ENCODE measurements at regions not wholly inside any gene's neighbourhood (a gene's known extent, or its start where the extent isn't known, plus 50 kb on each side); places are given as distances from the start of the nearest gene placed in this dataset.

GRCh38 chr10:10647331-10647730, 370.3 kb upstream of the CELF2 start:
- H3K9ac ChIP-seq (ENCODE audit: low read length): no peak overlapping the region
- H3K9me3 ChIP-seq (ENCODE audit: low read length): no peaks in the 10 kb centered on the region
- H3K36me3 ChIP-seq (ENCODE audit: insufficient read depth, low read length): no peaks in the 10 kb centered on the region
- no peaks in the 10 kb centered on the region for H3K4me1 ChIP-seq (ENCODE audit: insufficient read depth, low read length, severe bottlenecking)
- no peak for TF ChIP-seq CTCF (IDR thresholded peaks at IDR 0.05; ENCODE audit: low read length)
- TF ChIP-seq EZH2 (IDR thresholded peaks at IDR 0.05; ENCODE audit: borderline replicate concordance, low read length): no peak
- no peaks in the 10 kb centered on the region for H3K79me2 ChIP-seq (ENCODE audit: insufficient read depth, low read length)
- H4K20me1 ChIP-seq (ENCODE audit: insufficient read depth, low read length): no peaks in the 10 kb centered on the region
- H3F3A ChIP-seq (ENCODE audit: insufficient read depth, low read length): no peaks in the 10 kb centered on the region
- H2AFZ ChIP-seq (ENCODE audit: low read length): no peak overlapping the region
- no peak overlapping the region for H3K27ac ChIP-seq (ENCODE audit: low read depth, low read length, poor library complexity, severe bottlenecking)
- no peaks in the 10 kb centered on the region for H3K27me3 ChIP-seq (ENCODE audit: insufficient read depth, low read length)
- no peak overlapping the region for H3K4me3 ChIP-seq (ENCODE audit: low read depth, low read length, poor library complexity, severe bottlenecking)
- no peak overlapping the region for H3K4me2 ChIP-seq (ENCODE audit: low read length)
- no peaks in the 10 kb centered on the region for H3K9me2 ChIP-seq (ENCODE audit: low read depth, low read length)

- Histone ChIP-seq H3K36me3 (ENCODE audit: insufficient read depth, low read length) (no peaks in the 10 kb centered on the region), H3K4me1 (ENCODE audit: insufficient read depth, low read length, severe bottlenecking) (no peaks in the 10 kb centered on the region), H4K20me1 (ENCODE audit: insufficient read depth, low read length) (no peaks in the 10 kb centered on the region), H3K9ac (ENCODE audit: low read length) (no peak overlapping the region), H3K79me2 (ENCODE audit: insufficient read depth, low read length) (no peaks in the 10 kb centered on the region), H3K9me2 (ENCODE audit: low read depth, low read length) (no peaks in the 10 kb centered on the region), H3K27me3 (ENCODE audit: insufficient read depth, low read length) (no peaks in the 10 kb centered on the region), H3K27ac (ENCODE audit: low read depth, low read length, poor library complexity, severe bottlenecking) (no peak overlapping the region), H3K4me2 (ENCODE audit: low read length) (no peak overlapping the region), H3F3A (ENCODE audit: insufficient read depth, low read length) (no peaks in the 10 kb centered on the region), H3K9me3 (ENCODE audit: low read length) (no peaks in the 10 kb centered on the region), H3K4me3 (ENCODE audit: low read depth, low read length, poor library complexity, severe bottlenecking) (no peak overlapping the region), H2AFZ (ENCODE audit: low read length) (no peak overlapping the region)
- TF ChIP-seq CTCF (IDR thresholded peaks at IDR 0.05; ENCODE audit: low read length): no peak
- no peak for TF ChIP-seq EZH2 (IDR thresholded peaks at IDR 0.05; ENCODE audit: borderline replicate concordance, low read length)
These were observed 360.4 kb upstream of the CELF2 start for GRCh38 chr10:10657139-10657760.

GRCh38 chr10:10658172-10658785, 359.4 kb upstream of the CELF2 start:
- H3K79me2 ChIP-seq (ENCODE audit: insufficient read depth, low read length): no peaks in the 10 kb centered on the region
- no peak overlapping the region for H2AFZ ChIP-seq (ENCODE audit: low read length)
- no peaks in the 10 kb centered on the region for H3K9me2 ChIP-seq (ENCODE audit: low read depth, low read length)
- H3F3A ChIP-seq (ENCODE audit: insufficient read depth, low read length): no peaks in the 10 kb centered on the region
- no peaks in the 10 kb centered on the region for H3K4me1 ChIP-seq (ENCODE audit: insufficient read depth, low read length, severe bottlenecking)
- no peaks in the 10 kb centered on the region for H4K20me1 ChIP-seq (ENCODE audit: insufficient read depth, low read length)
- no peak overlapping the region for H3K4me2 ChIP-seq (ENCODE audit: low read length)
- H3K27me3 ChIP-seq (ENCODE audit: insufficient read depth, low read length): no peaks in the 10 kb centered on the region
- no peak overlapping the region for H3K9ac ChIP-seq (ENCODE audit: low read length)
- H3K27ac ChIP-seq (ENCODE audit: low read depth, low read length, poor library complexity, severe bottlenecking): no peak overlapping the region
- TF ChIP-seq EZH2 (IDR thresholded peaks at IDR 0.05; ENCODE audit: borderline replicate concordance, low read length) (no peak), CTCF (IDR thresholded peaks at IDR 0.05; ENCODE audit: low read length) (no peak)
- no peak overlapping the region for H3K4me3 ChIP-seq (ENCODE audit: low read depth, low read length, poor library complexity, severe bottlenecking)
- H3K9me3 ChIP-seq (ENCODE audit: low read length): no peaks in the 10 kb centered on the region
- H3K36me3 ChIP-seq (ENCODE audit: insufficient read depth, low read length): no peaks in the 10 kb centered on the region
